Adrenal gland (tissue), 9 donors: ENCODE measurements at regions not wholly inside any gene's neighbourhood (a gene's known extent, or its start where the extent isn't known, plus 50 kb on each side); places are given as distances from the start of the nearest gene placed in this dataset.

Source experiments
- DNase-seq, 7 donors: peaks; one replicate each; pipeline ENCODE4 v3.0.0-alpha.2; 2019 to 2020
- H3K27ac ChIP-seq, 5 donors: fragments of 200-600 bp; sonication (generic) in 4 of 5; 1 replicate in 3 of 5; 2 replicates in 2 of 5; pipeline versions ENCODE4 v1.5.1 to v1.8.0; 2016 to 2020; ENCODE audit warnings: mild to moderate bottlenecking in 1 of 5
- H3K27me3 ChIP-seq: fragments of 200-600 bp; 2 replicates; pipeline ENCODE4 v1.8.0; 2021
- H3K36me3 ChIP-seq, 2 donors: fragments of 200-600 bp; replicated peaks in 1 of 2; 1 replicate in 1 of 2; 2 replicates in 1 of 2; pipeline versions ENCODE4 v1.5.1 to v1.8.0; 2018 to 2022
- H3K4me1 ChIP-seq, 2 donors: fragments of 200-600 bp; replicated peaks in 1 of 2; 1 replicate in 1 of 2; 2 replicates in 1 of 2; pipeline versions ENCODE4 v1.5.1 to v1.8.0; 2018 to 2021
- H3K4me3 ChIP-seq, 4 donors: fragments of 200-600 bp; sonication (generic) in 3 of 4; one replicate each; pipeline ENCODE4 v1.5.1; 2016 to 2018
- H3K9me3 ChIP-seq, 3 donors: fragments of 200-600 bp; sonication (generic) in 1 of 3; replicated peaks in 1 of 3; 1 replicate in 2 of 3; 2 replicates in 1 of 3; pipeline versions ENCODE4 v1.5.1 to v1.8.0; 2016 to 2021
- POLR2A ChIP-seq, 2 donors: fragments of 450-650 bp; IDR thresholded peaks; one replicate each; pipeline ENCODE4 v1.6.1; 2017; ENCODE audit warnings: antibody characterized with exemption in 2 of 2, mild to moderate bottlenecking in 2 of 2, moderate library complexity in 1 of 2
- WGBS, 4 donors: extraction: QIAGEN DNeasy Blood & Tissue Kit in 2 of 4; methylation state at CpG; one replicate each; pipeline versions ENCODE4 v1.1.5 to v1.1.7; 2013 to 2017; 5-methylcytosine and 5-hydroxymethylcytosine counted together
- intact Hi-C, 2 donors: fragments of 100-400 bp; cut with DNase I; formaldehyde crosslinking; loops; one replicate each; pipeline versions ENCODE4 v1.14.1 to v1.15.0; 2022 to 2023
- TF ChIP-seq, protein P1 (sequence below), 6 experiments: fragments of 450-650 bp in 4 of 6; fragments of 200-600 bp in 2 of 6; sonication (generic) in 1 of 6; IDR thresholded peaks; 1 replicate in 5 of 6; 2 replicates in 1 of 6; pipeline versions ENCODE4 v1.5.1 to v1.8.0; 2016 to 2021; ENCODE audit warnings: antibody characterized with exemption in 6 of 6, mild to moderate bottlenecking in 2 of 6, moderate library complexity in 1 of 6
- donor health status: healthy with polysubstance abuse.
- donor health status: Bipolar disorder and iron deficiency.
- donor health status: DM: yes; HTN: yes; CAD: no.
- donor health status: DM: no; HTN: no; CAD: no.
- donor health status: DM: no; HTN: no; CAD: no.

- Histone ChIP-seq H3K9me3 (peaks cover 0 to 4% (median 0%) of the 10 kb centered on the region in 3 donors), H3K27me3 (no peaks in the 10 kb centered on the region), H3K27ac (no peak overlapping the region), H3K4me1 (no peaks in the 10 kb centered on the region), H3K36me3 (no peaks in the 10 kb centered on the region), H3K4me3 (no peak overlapping the region)
- TF ChIP-seq POLR2A (IDR thresholded peaks at IDR 0.05), result no peak
- TF ChIP-seq, protein P1, sequence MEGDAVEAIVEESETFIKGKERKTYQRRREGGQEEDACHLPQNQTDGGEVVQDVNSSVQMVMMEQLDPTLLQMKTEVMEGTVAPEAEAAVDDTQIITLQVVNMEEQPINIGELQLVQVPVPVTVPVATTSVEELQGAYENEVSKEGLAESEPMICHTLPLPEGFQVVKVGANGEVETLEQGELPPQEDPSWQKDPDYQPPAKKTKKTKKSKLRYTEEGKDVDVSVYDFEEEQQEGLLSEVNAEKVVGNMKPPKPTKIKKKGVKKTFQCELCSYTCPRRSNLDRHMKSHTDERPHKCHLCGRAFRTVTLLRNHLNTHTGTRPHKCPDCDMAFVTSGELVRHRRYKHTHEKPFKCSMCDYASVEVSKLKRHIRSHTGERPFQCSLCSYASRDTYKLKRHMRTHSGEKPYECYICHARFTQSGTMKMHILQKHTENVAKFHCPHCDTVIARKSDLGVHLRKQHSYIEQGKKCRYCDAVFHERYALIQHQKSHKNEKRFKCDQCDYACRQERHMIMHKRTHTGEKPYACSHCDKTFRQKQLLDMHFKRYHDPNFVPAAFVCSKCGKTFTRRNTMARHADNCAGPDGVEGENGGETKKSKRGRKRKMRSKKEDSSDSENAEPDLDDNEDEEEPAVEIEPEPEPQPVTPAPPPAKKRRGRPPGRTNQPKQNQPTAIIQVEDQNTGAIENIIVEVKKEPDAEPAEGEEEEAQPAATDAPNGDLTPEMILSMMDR (IDR thresholded peaks at IDR 0.05), result no peak
- intact Hi-C loops, result no loop called here
- no peak for DNase-seq
- 63 to 72% (median 69%) methylated on average over 2 of the region's 2 CpGs for WGBS, 4 donors
Measured at GRCh38 chr2:185664384-185664783, 74.2 kb upstream of the FSIP2 start.

DNA sequence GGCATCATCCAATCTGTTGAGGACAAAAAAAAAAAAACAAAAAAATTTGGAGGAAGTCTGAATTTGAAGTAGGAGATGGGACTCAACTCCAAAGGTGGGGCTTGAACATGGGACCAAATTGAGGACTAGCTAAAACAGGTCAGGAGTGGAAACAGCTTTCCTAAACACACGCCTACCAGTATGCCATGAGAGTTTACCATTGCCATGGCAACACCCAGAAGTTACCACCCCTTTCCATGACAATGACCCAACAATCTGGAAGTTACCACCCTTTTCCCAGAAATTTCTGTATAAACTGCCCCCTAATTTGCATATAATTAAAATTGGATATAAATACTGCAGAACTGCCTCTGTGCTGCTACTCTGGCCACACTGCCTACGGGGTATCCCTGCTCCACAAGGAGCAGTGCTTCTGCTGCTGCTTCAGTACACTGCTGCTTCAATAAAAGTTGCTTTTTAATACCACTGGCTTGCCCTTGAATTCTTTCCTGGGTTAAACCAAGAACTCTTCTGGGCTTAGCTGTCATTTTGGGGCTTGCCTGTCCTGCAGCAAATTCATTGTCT is 73.3 kb upstream of the FSIP2 start:
- 71 to 92% (median 80%) methylated on average over 2 of the region's 2 CpGs for WGBS, 4 donors
- H3K9me3 ChIP-seq, result peaks cover 0 to 4% (median 0%) of the 10 kb centered on the region in 3 donors
- H3K4me1 ChIP-seq, result no peaks in the 10 kb centered on the region
- no peak overlapping the region for H3K4me3 ChIP-seq
- H3K27ac ChIP-seq, result no peak overlapping the region
- intact Hi-C loops, result no loop called here
- TF ChIP-seq POLR2A (IDR thresholded peaks at IDR 0.05), result no peak
- TF ChIP-seq, protein P1 (IDR thresholded peaks at IDR 0.05), result no peak
- H3K36me3 ChIP-seq, result no peaks in the 10 kb centered on the region
- no peaks in the 10 kb centered on the region for H3K27me3 ChIP-seq
- DNase-seq, result no peak

DNA sequence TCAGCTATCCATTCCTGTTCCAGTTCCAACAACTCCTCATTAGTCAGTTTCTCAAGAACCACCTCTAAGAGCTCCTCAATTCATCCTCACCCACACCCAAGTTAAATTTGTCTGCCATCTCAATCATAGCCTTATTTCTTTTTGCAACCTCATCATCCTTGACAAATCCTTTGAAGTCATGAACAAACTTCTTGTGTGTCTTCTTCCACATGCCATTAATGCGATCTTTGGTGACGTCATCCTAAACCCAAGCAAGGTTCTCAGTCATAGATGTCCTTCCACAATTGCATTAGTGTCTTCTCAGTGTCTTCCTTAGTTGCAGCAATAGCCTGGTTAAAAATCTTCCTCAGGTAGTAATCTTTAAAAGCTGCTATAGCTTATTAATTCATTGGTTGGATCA is 71.2 kb upstream of the FSIP2 start:
- no peaks in the 10 kb centered on the region for H3K27me3 ChIP-seq
- intact Hi-C loops, result no loop called here

DNA sequence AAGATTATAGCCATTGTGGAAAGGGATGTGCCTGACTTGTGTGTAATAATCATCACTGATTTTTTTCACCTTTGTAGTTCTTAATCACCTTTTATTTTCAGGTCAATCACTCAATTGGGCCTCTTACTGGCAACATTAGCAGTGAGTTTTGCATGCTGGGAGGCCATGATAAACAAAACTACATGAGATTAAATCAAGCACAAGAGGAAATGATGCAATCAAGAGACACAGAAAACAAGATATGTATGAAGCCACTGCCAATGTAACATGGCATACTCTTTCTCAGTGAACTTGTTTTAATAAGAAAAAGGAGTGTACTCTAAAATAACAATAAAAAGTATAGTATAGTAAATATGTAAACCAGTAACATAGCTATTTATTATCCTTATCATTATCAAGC is 69.9 kb upstream of the FSIP2 start:
- Histone ChIP-seq H3K27ac (no peak overlapping the region), H3K9me3 (no peaks in the 10 kb centered on the region), H3K4me1 (no peaks in the 10 kb centered on the region), H3K27me3 (no peaks in the 10 kb centered on the region), H3K36me3 (no peaks in the 10 kb centered on the region), H3K4me3 (no peak overlapping the region)
- no peak for DNase-seq
- intact Hi-C loops, result no loop called here
- TF ChIP-seq POLR2A (IDR thresholded peaks at IDR 0.05), result no peak
- TF ChIP-seq, protein P1 (IDR thresholded peaks at IDR 0.05), result no peak

More for the DNA sequence above, 71.2 kb upstream of the FSIP2 start:
- DNase-seq, result no peak
- H3K9me3 ChIP-seq, result peaks cover 0 to under 1% (median 0%) of the 10 kb centered on the region in 3 donors
- H3K27ac ChIP-seq, result no peak overlapping the region
- TF ChIP-seq POLR2A (IDR thresholded peaks at IDR 0.05), result no peak
- TF ChIP-seq, protein P1 (IDR thresholded peaks at IDR 0.05), result no peak
- H3K36me3 ChIP-seq, result no peaks in the 10 kb centered on the region
- no peaks in the 10 kb centered on the region for H3K4me1 ChIP-seq
- 78 to 93% (median 82%) methylated on average over 2 of the region's 2 CpGs for WGBS, 4 donors
- no peak overlapping the region for H3K4me3 ChIP-seq
